ENCODE measurements at regions not wholly inside any gene's neighbourhood (a gene's known extent, or its start where the extent isn't known, plus 50 kb on each side); places are given as distances from the start of the nearest gene placed in this dataset.

DNA sequence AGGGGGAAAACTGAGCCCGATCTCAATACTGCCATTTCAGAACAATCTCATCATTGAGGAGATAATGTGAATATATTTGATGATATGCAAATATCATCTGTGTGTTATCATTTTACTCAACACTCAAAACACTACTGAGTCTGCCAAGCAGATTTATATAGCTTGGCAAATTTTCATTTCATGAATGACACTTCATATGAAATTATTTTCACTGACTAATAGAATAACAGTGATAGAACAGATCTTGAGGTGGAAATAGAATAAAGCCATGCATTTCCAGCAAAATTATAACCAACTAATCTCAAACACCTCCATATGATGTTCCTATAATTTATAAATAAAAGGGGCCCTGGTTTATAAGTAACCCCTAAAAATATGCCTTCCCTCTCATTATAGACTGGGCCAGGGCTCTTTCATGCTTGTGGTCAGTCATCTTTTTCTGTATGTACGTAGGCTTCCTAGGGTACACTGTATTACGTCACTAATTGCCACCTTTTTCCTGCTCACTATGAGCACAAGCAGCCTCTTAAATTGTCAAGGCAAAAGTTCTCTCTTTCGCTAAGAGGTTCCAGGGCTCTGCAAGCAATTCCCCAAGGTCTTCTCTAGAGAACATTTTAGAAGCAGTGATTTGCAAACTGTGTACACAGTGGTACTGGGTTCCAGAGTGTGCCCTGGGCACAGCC lies 197.1 kb upstream of the FOXN3 start:
- TF ChIP-seq, protein P1, sequence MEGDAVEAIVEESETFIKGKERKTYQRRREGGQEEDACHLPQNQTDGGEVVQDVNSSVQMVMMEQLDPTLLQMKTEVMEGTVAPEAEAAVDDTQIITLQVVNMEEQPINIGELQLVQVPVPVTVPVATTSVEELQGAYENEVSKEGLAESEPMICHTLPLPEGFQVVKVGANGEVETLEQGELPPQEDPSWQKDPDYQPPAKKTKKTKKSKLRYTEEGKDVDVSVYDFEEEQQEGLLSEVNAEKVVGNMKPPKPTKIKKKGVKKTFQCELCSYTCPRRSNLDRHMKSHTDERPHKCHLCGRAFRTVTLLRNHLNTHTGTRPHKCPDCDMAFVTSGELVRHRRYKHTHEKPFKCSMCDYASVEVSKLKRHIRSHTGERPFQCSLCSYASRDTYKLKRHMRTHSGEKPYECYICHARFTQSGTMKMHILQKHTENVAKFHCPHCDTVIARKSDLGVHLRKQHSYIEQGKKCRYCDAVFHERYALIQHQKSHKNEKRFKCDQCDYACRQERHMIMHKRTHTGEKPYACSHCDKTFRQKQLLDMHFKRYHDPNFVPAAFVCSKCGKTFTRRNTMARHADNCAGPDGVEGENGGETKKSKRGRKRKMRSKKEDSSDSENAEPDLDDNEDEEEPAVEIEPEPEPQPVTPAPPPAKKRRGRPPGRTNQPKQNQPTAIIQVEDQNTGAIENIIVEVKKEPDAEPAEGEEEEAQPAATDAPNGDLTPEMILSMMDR (conservative IDR thresholded peaks at IDR 0.05) = no peak
- TF ChIP-seq ZFX (IDR thresholded peaks at IDR 0.05) = no peak
- no peak overlapping the region for H3K27ac ChIP-seq

DNA sequence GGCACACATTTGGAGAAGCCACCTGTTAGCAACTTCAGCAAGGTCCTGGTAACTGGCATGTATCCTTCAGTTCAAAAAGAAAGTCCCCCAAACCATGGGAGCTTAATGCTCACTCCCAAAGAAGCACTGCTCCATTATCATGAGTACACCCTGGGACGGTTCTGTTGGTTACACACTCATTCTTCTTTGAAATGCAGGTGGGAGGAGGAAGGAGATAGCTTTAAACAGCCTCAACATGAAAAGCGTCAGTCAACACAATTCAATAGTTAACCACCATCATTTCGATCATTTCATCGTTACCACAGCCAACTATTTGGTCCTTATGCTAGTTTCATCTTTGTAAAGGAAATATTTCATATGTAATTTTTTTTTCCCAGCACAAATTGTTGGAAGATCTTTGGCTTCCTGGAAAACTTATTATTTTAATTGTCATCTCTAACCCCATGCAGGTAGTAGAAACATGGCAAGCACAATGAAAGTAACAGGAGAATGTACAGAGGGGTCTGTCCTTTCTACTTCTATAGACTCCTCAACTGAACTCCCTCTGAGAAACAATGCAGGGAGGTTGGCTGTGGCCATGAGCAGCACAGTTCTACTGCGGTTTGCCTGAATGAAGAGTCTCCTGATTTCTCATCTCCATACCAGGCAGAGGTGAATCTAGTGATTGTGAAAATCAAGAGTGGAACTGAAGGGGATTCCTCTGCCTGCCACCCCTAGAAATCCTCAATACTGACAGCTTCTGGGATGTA lies 196.4 kb upstream of the FOXN3 start:
- H3K27ac ChIP-seq = no peak overlapping the region
- TF ChIP-seq ZFX (IDR thresholded peaks at IDR 0.05) = no peak
- TF ChIP-seq, protein P1 (conservative IDR thresholded peaks at IDR 0.05) = no peak

DNA sequence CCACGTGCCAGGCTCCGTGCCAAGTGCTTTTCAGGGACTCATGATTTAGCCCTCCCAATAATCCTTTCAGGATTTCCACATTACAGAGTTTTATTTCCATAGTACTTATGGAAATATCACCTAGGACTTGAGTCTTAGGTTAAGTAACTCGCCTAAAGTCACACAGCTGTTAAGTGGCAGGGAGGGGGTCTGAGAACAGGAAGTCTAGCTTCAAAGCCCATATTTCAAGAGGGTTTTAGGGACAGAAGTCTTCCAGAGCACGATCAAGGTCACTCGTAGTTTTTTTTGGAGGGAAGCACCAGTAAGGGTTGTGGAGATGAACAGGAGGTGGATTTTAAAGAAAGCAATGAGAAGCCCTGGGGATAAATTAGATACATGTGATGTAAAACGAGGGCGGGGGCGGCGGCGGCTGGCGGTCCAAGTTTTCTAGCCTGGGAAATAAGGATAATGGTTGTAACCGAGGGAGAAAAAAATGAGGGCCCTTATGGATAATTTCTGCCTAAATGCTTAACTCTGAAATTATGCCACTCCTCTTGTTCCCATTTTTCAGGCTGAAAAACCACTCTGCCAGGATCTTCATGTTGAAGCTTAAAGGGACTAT lies 192.6 kb upstream of the FOXN3 start:
- no peak for TF ChIP-seq ZFX (IDR thresholded peaks at IDR 0.05)
- TF ChIP-seq, protein P1 (conservative IDR thresholded peaks at IDR 0.05) = no peak
- no peak overlapping the region for H3K27ac ChIP-seq

DNA sequence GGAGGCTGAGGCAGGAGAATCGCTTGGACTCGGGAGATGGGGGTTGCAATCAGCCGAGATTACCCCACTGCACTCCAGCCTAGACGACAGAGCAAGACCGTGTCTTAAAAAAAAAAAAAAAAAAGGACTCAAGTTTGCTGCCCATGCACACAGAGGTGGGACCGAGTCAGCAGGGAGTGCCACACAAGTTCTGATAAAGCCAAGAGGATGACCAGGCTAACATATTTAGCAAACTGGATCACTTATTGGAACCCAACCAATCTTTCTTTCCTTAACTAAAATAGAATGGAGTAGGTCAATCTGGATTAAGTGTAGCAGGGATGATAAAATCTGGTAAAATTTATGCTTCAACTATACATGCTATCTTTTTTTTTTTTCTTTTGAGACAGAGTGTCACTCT lies 190.4 kb upstream of the FOXN3 start:
- H3K27ac ChIP-seq = no peak overlapping the region
- TF ChIP-seq, protein P1 (conservative IDR thresholded peaks at IDR 0.05) = no peak
- no peak for TF ChIP-seq ZFX (IDR thresholded peaks at IDR 0.05)

DNA sequence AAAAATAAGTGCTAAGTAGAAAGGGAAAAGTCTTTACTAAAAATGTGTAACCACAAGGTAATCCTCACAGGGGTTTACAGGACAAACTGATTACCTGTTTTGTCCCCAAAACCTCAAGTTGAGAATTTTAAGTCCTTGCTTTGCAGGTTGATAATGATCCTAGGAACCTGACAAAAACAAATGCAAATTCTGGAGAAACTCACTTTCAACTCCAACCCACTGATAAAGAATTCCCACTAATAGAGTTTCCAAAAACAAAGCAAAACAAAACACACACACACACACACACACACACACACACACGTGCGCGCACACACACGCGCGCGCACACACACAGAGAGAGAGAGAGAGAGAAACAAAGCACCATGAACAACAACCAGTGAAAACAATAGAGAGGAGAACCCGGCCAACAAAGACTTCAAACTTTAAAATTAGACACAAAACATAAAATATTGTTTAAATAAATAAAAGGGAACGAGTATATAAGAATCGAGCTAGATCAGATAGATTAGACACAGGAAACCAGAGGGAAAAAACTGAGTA lies 187.0 kb upstream of the FOXN3 start:
- TF ChIP-seq ZFX (IDR thresholded peaks at IDR 0.05) = no peak
- TF ChIP-seq, protein P1 (conservative IDR thresholded peaks at IDR 0.05) = no peak
- no peak overlapping the region for H3K27ac ChIP-seq

DNA sequence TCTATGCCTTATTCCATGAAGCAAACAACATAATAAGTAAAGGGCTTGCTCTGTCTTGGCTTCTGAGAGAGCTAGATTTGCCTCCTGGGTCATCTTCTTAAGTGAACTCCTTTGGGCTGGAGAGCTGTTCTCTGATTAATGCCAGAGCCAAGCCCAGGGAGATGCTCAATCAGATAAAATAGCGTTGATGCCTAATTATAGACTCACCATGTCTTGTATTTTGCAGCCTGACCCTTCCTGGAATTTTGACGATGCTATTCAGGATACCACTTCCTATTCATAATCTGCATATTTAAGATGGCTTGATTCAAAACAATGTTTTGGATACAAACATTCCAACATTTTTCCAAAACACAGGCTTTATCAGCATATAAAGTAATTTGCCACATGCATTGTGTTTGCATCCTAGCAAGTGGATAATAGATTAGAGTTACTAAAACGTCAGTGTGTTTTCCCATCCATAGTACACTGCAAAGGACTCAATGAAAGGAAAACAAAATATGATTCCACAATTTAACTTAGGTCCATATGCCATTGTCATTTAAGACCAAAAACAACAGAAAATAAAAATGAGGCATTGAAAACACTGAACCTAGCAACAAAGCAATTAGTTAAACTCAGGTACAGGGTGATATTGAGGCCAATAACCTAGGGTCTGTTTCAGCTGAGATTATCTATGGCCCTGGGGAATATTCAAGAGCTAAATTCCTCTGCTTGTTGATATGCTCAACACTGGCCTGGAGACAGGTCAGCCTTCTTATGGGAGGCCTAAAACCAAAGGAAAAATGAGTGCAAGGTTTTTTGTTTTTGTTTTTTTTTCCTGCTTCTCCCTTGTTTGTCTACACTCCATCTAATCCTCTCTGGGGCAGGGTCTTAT lies 184.2 kb upstream of the FOXN3 start:
- no peak overlapping the region for H3K27ac ChIP-seq
- TF ChIP-seq ZFX (IDR thresholded peaks at IDR 0.05) = no peak
- TF ChIP-seq, protein P1 (conservative IDR thresholded peaks at IDR 0.05) = no peak
